ENCODE measurements at regions not wholly inside any gene's neighbourhood (a gene's known extent, or its start where the extent isn't known, plus 50 kb on each side); places are given as distances from the start of the nearest gene placed in this dataset.
"Not testable (repeated sequence)": the region's sequence is repeated elsewhere in the genome, so short reads cannot be mapped to it uniquely, and the experiment has no call there.

DNA sequence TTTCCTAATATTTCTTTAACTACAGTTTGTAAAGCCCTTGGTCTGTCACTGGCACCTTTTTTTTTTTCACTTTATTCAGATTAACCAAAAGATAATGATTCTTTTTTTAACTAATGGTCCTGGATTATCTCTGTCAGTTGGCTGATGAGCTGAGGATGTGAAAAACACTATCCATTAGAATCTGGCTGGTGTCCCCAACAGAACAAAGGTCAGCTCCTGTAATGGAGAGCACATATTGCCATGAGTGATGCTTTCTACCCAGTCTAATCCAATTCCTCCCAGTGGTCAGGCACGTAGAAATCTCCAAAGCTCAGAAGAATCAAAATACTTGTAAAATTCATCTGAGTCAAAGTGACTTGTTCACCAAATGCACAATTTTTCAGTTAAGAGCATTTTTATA is 491.7 kb upstream of the PIK3R1 start:
- Histone ChIP-seq H3K36me3 (no peaks in the 10 kb centered on the region), H3K4me3 (no peak overlapping the region), H3K9me3 (no peaks in the 10 kb centered on the region), H3K4me1 (peaks cover 0 to 34% (median 3%) of the 10 kb centered on the region in 4 donors), H3K27ac (peak overlapping the region in 3 of 4 donors; percentile 38 to 89 (median 75)), H3K27me3 (no peaks in the 10 kb centered on the region)
- TF ChIP-seq POLR2A (IDR thresholded peaks at IDR 0.05): no peak
- no peak for TF ChIP-seq EP300 (IDR thresholded peaks at IDR 0.05)
- TF ChIP-seq, protein P1, sequence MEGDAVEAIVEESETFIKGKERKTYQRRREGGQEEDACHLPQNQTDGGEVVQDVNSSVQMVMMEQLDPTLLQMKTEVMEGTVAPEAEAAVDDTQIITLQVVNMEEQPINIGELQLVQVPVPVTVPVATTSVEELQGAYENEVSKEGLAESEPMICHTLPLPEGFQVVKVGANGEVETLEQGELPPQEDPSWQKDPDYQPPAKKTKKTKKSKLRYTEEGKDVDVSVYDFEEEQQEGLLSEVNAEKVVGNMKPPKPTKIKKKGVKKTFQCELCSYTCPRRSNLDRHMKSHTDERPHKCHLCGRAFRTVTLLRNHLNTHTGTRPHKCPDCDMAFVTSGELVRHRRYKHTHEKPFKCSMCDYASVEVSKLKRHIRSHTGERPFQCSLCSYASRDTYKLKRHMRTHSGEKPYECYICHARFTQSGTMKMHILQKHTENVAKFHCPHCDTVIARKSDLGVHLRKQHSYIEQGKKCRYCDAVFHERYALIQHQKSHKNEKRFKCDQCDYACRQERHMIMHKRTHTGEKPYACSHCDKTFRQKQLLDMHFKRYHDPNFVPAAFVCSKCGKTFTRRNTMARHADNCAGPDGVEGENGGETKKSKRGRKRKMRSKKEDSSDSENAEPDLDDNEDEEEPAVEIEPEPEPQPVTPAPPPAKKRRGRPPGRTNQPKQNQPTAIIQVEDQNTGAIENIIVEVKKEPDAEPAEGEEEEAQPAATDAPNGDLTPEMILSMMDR (IDR thresholded peaks at IDR 0.05): no peak
- 43 to 52% methylated on average over 1 of the region's 1 CpG for WGBS, 2 donors
- DNase-seq (ENCODE audit: low spot score in 2 of 2): no peak

DNA sequence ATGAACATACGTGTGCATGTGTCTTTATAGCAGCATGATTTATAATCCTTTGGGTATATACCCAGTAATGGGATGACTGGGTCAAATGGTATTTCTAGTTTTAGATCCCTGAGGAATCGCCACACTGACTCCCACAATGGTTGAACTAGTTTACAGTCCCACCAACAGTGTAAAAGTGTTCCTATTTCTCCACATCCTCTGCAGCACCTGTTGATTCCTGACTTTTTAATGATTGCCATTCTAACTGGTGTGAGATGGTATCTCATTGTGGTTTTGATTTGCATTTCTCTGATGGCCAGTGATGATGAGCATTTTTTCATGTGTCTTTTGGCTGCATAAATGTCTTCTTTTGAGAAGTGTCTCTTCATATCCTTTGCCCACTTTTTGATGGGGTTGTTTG is 493.0 kb upstream of the PIK3R1 start:
- H3K4me1 ChIP-seq: peaks cover 0 to 25% (median 3%) of the 10 kb centered on the region in 4 donors
- H3K27me3 ChIP-seq; H3K9me3 ChIP-seq; H3K27ac ChIP-seq; DNase-seq (ENCODE audit: low spot score in 2 of 2); H3K4me3 ChIP-seq; H3K36me3 ChIP-seq: not testable (repeated sequence)
- WGBS, 2 donors: 94 to 96% methylated on average over 2 of the region's 2 CpGs

DNA sequence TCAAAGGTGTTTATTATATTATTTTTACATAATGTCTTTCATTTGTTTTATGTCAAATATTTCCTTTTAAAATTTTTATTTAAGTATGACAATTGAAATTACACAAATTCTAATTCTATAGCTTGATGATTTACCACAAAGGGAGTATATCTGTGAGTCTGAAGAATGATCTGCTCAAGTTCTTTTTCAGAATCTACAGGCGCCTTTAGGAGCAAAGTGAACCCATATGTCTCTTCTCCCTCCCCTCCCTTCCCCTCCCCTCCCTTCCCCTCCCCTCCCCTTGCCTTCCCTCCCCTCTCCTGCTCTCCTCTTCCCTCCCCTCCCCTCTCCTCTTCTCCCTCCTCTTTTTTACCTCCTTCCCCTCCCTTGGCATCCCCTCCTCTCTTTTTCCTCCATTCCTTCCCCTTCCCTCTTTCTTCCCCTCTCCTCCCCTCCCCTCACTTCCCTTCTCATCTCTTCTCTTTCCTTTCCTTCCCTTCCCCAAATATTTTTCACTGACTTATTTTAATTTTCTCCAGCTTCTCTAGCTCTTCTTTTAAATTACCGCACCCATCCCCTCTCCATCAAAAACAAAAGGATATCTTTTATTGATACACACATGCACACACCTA is 495.3 kb upstream of the PIK3R1 start:
- 96% methylated on average over 2 of the region's 2 CpGs for WGBS, 2 donors

DNA sequence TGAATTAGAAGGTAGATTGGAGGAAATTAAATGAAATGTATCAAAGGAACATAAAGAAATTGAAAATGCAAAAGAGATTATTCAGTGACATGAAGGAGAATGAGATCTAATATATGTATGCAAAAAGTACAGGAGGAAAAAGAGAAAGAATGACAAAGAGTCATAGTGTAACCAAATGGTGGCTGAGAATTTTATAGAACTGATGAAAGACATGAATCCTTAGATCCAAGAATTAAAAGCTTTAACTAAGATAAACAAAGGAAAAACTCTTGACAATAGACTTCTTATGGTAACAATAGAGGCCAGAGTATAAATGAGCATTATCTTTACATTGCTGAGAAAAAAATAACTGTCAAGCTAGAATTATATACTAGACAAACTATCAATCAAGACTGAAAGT is 505.4 kb upstream of the CD180 start:
- H3K36me3 ChIP-seq: no peaks in the 10 kb centered on the region
- no peak for DNase-seq (ENCODE audit: low spot score in 2 of 2)
- no peaks in the 10 kb centered on the region for H3K4me1 ChIP-seq
- no peak overlapping the region for H3K4me3 ChIP-seq
- H3K27me3 ChIP-seq: no peaks in the 10 kb centered on the region
- TF ChIP-seq, protein P1 (IDR thresholded peaks at IDR 0.05): no peak
- no peak for TF ChIP-seq EP300 (IDR thresholded peaks at IDR 0.05)
- no peak for TF ChIP-seq POLR2A (IDR thresholded peaks at IDR 0.05)
- peaks cover 0 to 23% (median 5%) of the 10 kb centered on the region in 4 donors for H3K9me3 ChIP-seq
- no peak overlapping the region for H3K27ac ChIP-seq

More for the DNA sequence above, 495.3 kb upstream of the PIK3R1 start:
- Histone ChIP-seq H3K9me3 (no peaks in the 10 kb centered on the region), H3K4me3 (no peak overlapping the region), H3K36me3 (no peaks in the 10 kb centered on the region), H3K27me3 (no peaks in the 10 kb centered on the region), H3K4me1 (peaks cover 0 to 15% (median 2%) of the 10 kb centered on the region in 4 donors), H3K27ac (no peak overlapping the region)
- DNase-seq (ENCODE audit: low spot score in 2 of 2): no peak
- TF ChIP-seq EP300 (IDR thresholded peaks at IDR 0.05) (no peak), POLR2A (IDR thresholded peaks at IDR 0.05) (no peak)
- TF ChIP-seq, protein P1 (IDR thresholded peaks at IDR 0.05): no peak

DNA sequence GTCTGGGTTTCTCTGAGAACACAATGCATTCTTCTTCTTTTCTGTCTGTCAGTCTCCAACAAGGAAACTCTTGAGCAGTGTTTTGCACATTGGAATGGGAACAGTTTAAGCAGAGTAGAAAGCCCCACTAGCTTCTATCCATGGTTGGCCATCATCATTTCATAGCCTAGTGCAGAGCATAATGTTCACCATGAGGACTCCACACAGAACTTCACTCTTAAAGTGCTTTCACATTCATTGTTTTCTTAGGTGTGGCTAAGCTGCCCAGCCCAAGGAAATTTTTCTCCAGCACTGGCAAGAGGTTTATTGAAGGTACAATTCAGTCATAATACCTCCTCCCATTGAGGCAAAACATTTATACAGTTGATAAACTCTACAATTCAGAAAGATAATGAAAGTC is 503.0 kb upstream of the CD180 start:
- H3K27me3 ChIP-seq: no peaks in the 10 kb centered on the region
- H3K4me3 ChIP-seq: no peak overlapping the region
- DNase-seq (ENCODE audit: low spot score in 2 of 2): no peak
- peak overlapping the region in 1 of 4 donors; percentile 23 for H3K27ac ChIP-seq
- H3K4me1 ChIP-seq: peaks cover 0 to 9% (median 7%) of the 10 kb centered on the region in 4 donors
- no peaks in the 10 kb centered on the region for H3K36me3 ChIP-seq
- peaks cover 0 to 23% (median 5%) of the 10 kb centered on the region in 4 donors for H3K9me3 ChIP-seq
- TF ChIP-seq POLR2A (IDR thresholded peaks at IDR 0.05): no peak
- TF ChIP-seq, protein P1 (IDR thresholded peaks at IDR 0.05): no peak
- no peak for TF ChIP-seq EP300 (IDR thresholded peaks at IDR 0.05)

All from tibial nerve (tissue), 4 donors.